ENCODE measurements at regions not wholly inside any gene's neighbourhood (a gene's known extent, or its start where the extent isn't known, plus 50 kb on each side); places are given as distances from the start of the nearest gene placed in this dataset.
A peak's percentile ranks its signal among the peaks of the same experiment; 100 is the strongest.
"Not testable (repeated sequence)": the region's sequence is repeated elsewhere in the genome, so short reads cannot be mapped to it uniquely, and the experiment has no call there.

DNA sequence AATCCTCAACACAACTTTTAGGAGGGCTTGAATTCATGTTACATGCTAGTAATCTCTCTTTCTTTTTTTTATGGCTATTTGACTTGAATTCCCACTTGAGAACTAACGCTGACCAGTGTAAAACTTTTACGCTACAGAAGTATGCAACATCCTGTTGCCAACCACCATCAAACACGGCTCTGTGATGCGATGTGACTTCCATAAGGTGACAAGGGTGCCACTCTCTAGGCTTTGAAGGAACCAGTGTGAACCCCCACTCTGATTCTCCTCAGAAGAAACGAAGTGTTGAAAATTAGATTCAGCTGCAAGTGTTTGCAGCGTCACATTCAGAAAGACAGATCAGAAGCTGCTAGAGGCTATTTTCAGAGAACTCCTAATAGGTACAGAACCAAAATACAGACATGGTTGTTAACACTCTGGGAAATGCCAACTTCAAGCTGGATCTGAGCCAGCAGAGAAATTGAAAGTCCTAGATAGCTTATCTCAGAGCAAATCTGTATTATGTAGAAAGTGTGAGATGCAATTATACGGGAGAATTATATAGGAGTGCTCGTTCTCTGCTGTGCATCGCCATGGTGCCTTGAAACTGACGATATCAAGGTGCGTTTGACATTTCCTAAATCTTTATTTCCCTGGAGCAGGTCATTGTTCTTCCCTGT is 271.2 kb downstream of the LPIN1 start:
- Histone ChIP-seq H2AFZ (replicated peaks) (no peak overlapping the region), H3K4me1 (no peaks in the 10 kb centered on the region), H3K27me3 (no peaks in the 10 kb centered on the region), H3K27ac (no peak overlapping the region), H3K9me3 (ENCODE audit: low read depth) (no peaks in the 10 kb centered on the region), H3K4me3 (no peak overlapping the region), H3K9ac (no peak overlapping the region), H3K4me2 (no peak overlapping the region), H4K20me1 (ENCODE audit: low read depth) (no peaks in the 10 kb centered on the region), H3K79me2 (ENCODE audit: low read depth) (no peaks in the 10 kb centered on the region), H3F3A (ENCODE audit: low read depth) (no peaks in the 10 kb centered on the region), H3K36me3 (no peaks in the 10 kb centered on the region)
- H3K4me3 Mint-ChIP-seq = no peak overlapping the region
- no peaks in the 10 kb centered on the region for H3K4me1 Mint-ChIP-seq
- peaks cover 22% of the 10 kb centered on the region for H3K9me3 Mint-ChIP-seq
- TF ChIP-seq, protein P1, sequence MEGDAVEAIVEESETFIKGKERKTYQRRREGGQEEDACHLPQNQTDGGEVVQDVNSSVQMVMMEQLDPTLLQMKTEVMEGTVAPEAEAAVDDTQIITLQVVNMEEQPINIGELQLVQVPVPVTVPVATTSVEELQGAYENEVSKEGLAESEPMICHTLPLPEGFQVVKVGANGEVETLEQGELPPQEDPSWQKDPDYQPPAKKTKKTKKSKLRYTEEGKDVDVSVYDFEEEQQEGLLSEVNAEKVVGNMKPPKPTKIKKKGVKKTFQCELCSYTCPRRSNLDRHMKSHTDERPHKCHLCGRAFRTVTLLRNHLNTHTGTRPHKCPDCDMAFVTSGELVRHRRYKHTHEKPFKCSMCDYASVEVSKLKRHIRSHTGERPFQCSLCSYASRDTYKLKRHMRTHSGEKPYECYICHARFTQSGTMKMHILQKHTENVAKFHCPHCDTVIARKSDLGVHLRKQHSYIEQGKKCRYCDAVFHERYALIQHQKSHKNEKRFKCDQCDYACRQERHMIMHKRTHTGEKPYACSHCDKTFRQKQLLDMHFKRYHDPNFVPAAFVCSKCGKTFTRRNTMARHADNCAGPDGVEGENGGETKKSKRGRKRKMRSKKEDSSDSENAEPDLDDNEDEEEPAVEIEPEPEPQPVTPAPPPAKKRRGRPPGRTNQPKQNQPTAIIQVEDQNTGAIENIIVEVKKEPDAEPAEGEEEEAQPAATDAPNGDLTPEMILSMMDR (IDR thresholded peaks at IDR 0.05) = no peak
- no peak overlapping the region for H3K27ac Mint-ChIP-seq
- no peaks in the 10 kb centered on the region for H3K27me3 Mint-ChIP-seq (ENCODE audit: insufficient read depth, low read depth)
- H3K36me3 Mint-ChIP-seq = peaks cover 5% of the 10 kb centered on the region
- DNase-seq (ENCODE audit: low spot score) = no peak

- H3K4me1 Mint-ChIP-seq; H3K4me3 Mint-ChIP-seq; H3K4me3 ChIP-seq; H3K36me3 Mint-ChIP-seq; H4K20me1 ChIP-seq (ENCODE audit: low read depth); H3K79me2 ChIP-seq (ENCODE audit: low read depth); H3K36me3 ChIP-seq; H2AFZ ChIP-seq (replicated peaks); H3K27ac Mint-ChIP-seq; H3K9me3 ChIP-seq (ENCODE audit: low read depth); H3K27ac ChIP-seq; H3K4me2 ChIP-seq; H3K27me3 Mint-ChIP-seq (ENCODE audit: insufficient read depth, low read depth); H3K4me1 ChIP-seq; H3F3A ChIP-seq (ENCODE audit: low read depth); DNase-seq (ENCODE audit: low spot score); H3K27me3 ChIP-seq; H3K9ac ChIP-seq: not testable (repeated sequence)
- peaks cover 22% of the 10 kb centered on the region for H3K9me3 Mint-ChIP-seq
These were observed 272.3 kb downstream of the LPIN1 start for GRCh38 chr2:12018726-12019125.

DNA sequence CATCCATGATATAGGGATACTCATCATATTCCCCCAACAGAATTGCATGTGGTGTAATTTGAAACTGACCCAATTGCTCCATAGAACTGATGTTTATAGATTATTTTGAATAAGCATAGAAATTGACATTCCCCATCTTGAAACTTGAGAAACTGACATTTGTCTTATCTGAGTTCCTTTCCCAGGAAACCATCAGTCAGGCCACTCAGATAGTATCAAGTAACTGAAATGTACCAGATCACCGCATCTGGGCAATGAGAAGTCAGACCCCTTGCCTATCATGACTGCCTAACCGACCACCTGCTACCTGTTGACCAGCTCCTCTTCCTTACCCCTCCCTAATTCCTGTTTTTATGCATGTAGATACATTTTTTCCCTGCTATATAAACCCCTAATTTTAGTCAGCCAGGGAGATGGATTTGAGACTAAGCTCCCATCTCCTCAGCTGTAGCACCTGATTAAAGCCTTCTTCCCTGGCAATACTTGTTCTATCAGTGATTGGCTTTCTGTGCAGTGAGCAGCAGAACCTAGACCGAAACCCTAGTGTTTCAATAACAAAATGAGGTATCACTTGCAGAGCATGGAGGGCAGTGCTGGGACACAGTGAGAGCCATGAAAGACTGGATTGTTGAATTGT is 274.5 kb downstream of the LPIN1 start:
- peaks cover 22% of the 10 kb centered on the region for H3K9me3 Mint-ChIP-seq
- Histone ChIP-seq H3F3A (ENCODE audit: low read depth) (no peaks in the 10 kb centered on the region), H4K20me1 (ENCODE audit: low read depth) (no peaks in the 10 kb centered on the region), H3K27ac (no peak overlapping the region), H3K9me3 (ENCODE audit: low read depth) (no peaks in the 10 kb centered on the region), H3K27me3 (no peaks in the 10 kb centered on the region), H2AFZ (replicated peaks) (no peak overlapping the region), H3K9ac (no peak overlapping the region), H3K79me2 (ENCODE audit: low read depth) (no peaks in the 10 kb centered on the region), H3K4me3 (no peak overlapping the region), H3K36me3 (no peaks in the 10 kb centered on the region), H3K4me1 (no peaks in the 10 kb centered on the region), H3K4me2 (no peak overlapping the region)
- peaks cover 5% of the 10 kb centered on the region for H3K36me3 Mint-ChIP-seq
- TF ChIP-seq EZH2phosphoT487 (IDR thresholded peaks at IDR 0.05) = no peak
- H3K27ac Mint-ChIP-seq = no peak overlapping the region
- H3K27me3 Mint-ChIP-seq (ENCODE audit: insufficient read depth, low read depth) = no peaks in the 10 kb centered on the region
- no peak for DNase-seq (ENCODE audit: low spot score)
- no peaks in the 10 kb centered on the region for H3K4me1 Mint-ChIP-seq
- H3K4me3 Mint-ChIP-seq = no peak overlapping the region

GRCh38 chr2:12024197-12024907 is 277.9 kb downstream of the LPIN1 start:
- H3K27ac ChIP-seq; H3K9me3 ChIP-seq (ENCODE audit: low read depth); H3K27me3 ChIP-seq; H3F3A ChIP-seq (ENCODE audit: low read depth); H3K9ac ChIP-seq; H3K27ac Mint-ChIP-seq; H3K4me1 ChIP-seq; H3K36me3 ChIP-seq; H2AFZ ChIP-seq (replicated peaks); H3K4me1 Mint-ChIP-seq; H3K79me2 ChIP-seq (ENCODE audit: low read depth); H3K4me3 ChIP-seq; H3K4me3 Mint-ChIP-seq; H3K27me3 Mint-ChIP-seq (ENCODE audit: insufficient read depth, low read depth); H4K20me1 ChIP-seq (ENCODE audit: low read depth); H3K4me2 ChIP-seq; H3K36me3 Mint-ChIP-seq: not testable (repeated sequence)
- peaks cover 22% of the 10 kb centered on the region for H3K9me3 Mint-ChIP-seq
- peak; percentile 13 for DNase-seq (ENCODE audit: low spot score)
